Right lobe of liver (tissue), 6 donors: ENCODE measurements at regions not wholly inside any gene's neighbourhood (a gene's known extent, or its start where the extent isn't known, plus 50 kb on each side); places are given as distances from the start of the nearest gene placed in this dataset.

Source experiments
- ATAC-seq, 4 donors: fragments of 200-7000 bp; cut with Tn5 transposase; one replicate each; pipeline ENCODE4 v1.9.1; 2020; ENCODE audit warnings: mild to moderate bottlenecking in 4 of 4, moderate library complexity in 4 of 4
- DNase-seq, 3 donors: peaks; one replicate each; pipeline ENCODE4 v3.0.0-alpha.2; 2020
- H3K27ac ChIP-seq, 3 donors: fragments of 200-600 bp; one replicate each; pipeline ENCODE4 v1.8.0; 2022
- H3K27me3 ChIP-seq, 2 donors: fragments of 200-600 bp; one replicate each; pipeline ENCODE4 v1.8.0; 2022
- H3K36me3 ChIP-seq, 4 donors: fragments of 200-600 bp; sonication (generic) in 1 of 4; one replicate each; pipeline versions ENCODE4 v1.5.1 to v1.8.0; 2017 to 2022; ENCODE audit warnings: control low read depth in 1 of 4
- H3K4me1 ChIP-seq, 4 donors: fragments of 200-600 bp; sonication (generic) in 1 of 4; one replicate each; pipeline versions ENCODE4 v1.5.1 to v1.8.0; 2017 to 2022; ENCODE audit warnings: control low read depth in 1 of 4
- H3K4me3 ChIP-seq, 3 donors: fragments of 200-600 bp; one replicate each; pipeline ENCODE4 v1.8.0; 2022
- H3K9me3 ChIP-seq, 4 donors: fragments of 200-600 bp; sonication (generic) in 1 of 4; one replicate each; pipeline versions ENCODE4 v1.5.1 to v1.8.0; 2017 to 2022; ENCODE audit warnings: control low read depth in 1 of 4
- POLR2A ChIP-seq: fragments of 450-650 bp; IDR thresholded peaks from one replicate; pipeline ENCODE4 v1.6.1; 2017; ENCODE audit warnings: antibody characterized with exemption, mild to moderate bottlenecking
- WGBS: methylation state at CpG from one replicate; pipeline ENCODE4 v1.1.6; 2018; ENCODE audit warnings: low coverage, low lambda C conversion rate; ENCODE audit not compliant: insufficient coverage; ENCODE audit errors: missing lambda C conversion rate; 5-methylcytosine and 5-hydroxymethylcytosine counted together
- intact Hi-C, 2 donors: fragments of 100-400 bp; cut with DNase I; formaldehyde crosslinking; loops; one replicate each; pipeline versions ENCODE4 v1.11.2 to v1.14.1; 2022
- TF ChIP-seq, protein P1 (sequence below), 4 donors: fragments of 200-600 bp in 3 of 4; fragments of 450-650 bp in 1 of 4; IDR thresholded peaks; one replicate each; pipeline versions ENCODE4 v1.5.1 to v1.8.0; 2016 to 2022; ENCODE audit warnings: antibody characterized with exemption in 4 of 4, mild to moderate bottlenecking in 2 of 4
- donor health status: DM: no; HTN: yes; CAD: no.
- donor health status: DM: no; HTN: no; CAD: no.
- donor health status: DM: no; HTN: no; CAD: no.
- donor health status: DM: no; HTN: yes; CAD: no.
- donor health status: DM: no; HTN: yes; CAD: no.

DNA sequence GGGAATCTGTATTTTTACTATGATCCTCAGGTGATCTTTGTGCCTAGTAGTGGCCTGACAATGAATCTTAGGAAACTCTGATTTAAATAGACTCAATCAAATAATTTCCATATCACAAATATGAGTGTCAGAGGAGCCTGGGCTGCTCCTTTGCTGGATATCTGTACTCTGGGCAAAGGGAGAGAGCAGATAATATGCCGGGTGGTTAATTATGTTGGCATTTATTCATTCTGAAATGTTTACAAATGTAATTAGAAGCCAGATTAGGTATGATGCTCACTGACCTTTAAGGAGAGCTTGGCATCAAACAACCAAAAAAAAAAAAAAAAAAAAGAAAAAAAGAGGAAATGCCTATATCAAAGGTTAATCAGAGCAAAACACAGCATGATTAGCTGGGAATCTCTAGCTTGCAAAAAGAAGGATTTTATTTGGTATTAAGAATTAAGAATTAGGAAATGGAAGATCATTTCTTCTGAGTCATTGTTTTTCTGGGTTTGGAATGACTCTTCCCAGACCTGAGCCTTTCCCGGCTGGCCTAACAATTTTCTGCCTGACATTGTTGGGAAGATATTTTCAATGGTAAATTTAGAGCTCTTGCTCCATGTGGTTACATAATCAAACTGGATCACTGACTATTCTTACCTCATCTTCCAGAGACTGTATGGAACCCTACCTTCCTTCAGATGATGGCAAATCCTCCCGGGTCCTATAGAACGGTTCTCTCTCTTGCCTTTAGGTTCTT lies 365.3 kb downstream of the REEP3 start:
- WGBS = 82% methylated on average over 4 of the region's 4 CpGs
- TF ChIP-seq POLR2A = no peak
- TF ChIP-seq, protein P1, sequence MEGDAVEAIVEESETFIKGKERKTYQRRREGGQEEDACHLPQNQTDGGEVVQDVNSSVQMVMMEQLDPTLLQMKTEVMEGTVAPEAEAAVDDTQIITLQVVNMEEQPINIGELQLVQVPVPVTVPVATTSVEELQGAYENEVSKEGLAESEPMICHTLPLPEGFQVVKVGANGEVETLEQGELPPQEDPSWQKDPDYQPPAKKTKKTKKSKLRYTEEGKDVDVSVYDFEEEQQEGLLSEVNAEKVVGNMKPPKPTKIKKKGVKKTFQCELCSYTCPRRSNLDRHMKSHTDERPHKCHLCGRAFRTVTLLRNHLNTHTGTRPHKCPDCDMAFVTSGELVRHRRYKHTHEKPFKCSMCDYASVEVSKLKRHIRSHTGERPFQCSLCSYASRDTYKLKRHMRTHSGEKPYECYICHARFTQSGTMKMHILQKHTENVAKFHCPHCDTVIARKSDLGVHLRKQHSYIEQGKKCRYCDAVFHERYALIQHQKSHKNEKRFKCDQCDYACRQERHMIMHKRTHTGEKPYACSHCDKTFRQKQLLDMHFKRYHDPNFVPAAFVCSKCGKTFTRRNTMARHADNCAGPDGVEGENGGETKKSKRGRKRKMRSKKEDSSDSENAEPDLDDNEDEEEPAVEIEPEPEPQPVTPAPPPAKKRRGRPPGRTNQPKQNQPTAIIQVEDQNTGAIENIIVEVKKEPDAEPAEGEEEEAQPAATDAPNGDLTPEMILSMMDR (IDR thresholded peaks at IDR 0.05) = no peak
- ATAC-seq (peak in 1 of 4 donors; percentile 25), DNase-seq (no peak)
- H3K4me1 ChIP-seq = no peaks in the 10 kb centered on the region
- intact Hi-C loops = no loop called here
- H3K36me3 ChIP-seq = no peaks in the 10 kb centered on the region
- H3K9me3 ChIP-seq = no peaks in the 10 kb centered on the region
- no peak overlapping the region for H3K4me3 ChIP-seq
- no peak overlapping the region for H3K27ac ChIP-seq
- H3K27me3 ChIP-seq = no peaks in the 10 kb centered on the region

GRCh38 chr10:63887023-63887589 lies 365.9 kb downstream of the REEP3 start:
- ATAC-seq (peak; percentile 47 to 84 (median 74)), DNase-seq (peak; percentile 30 to 56 (median 42))
- no peaks in the 10 kb centered on the region for H3K36me3 ChIP-seq
- no peaks in the 10 kb centered on the region for H3K27me3 ChIP-seq
- WGBS = 61% methylated on average over 4 of the region's 11 CpGs
- H3K4me1 ChIP-seq = no peaks in the 10 kb centered on the region
- no peak overlapping the region for H3K27ac ChIP-seq
- H3K4me3 ChIP-seq = no peak overlapping the region
- intact Hi-C loops = no loop called here
- TF ChIP-seq, protein P1 (IDR thresholded peaks at IDR 0.05) = peak in 2 of 4 donors; percentile 15 to 30
- no peak for TF ChIP-seq POLR2A
- H3K9me3 ChIP-seq = no peaks in the 10 kb centered on the region

- Histone ChIP-seq H3K27ac (no peak overlapping the region), H3K9me3 (no peaks in the 10 kb centered on the region)
- ATAC-seq = no peak
Observed at GRCh38 chr10:63887600-63888370, 366.6 kb downstream of the REEP3 start.

GRCh38 chr10:63889803-63890202 lies 368.6 kb downstream of the REEP3 start:
- Histone ChIP-seq H3K4me3 (no peak overlapping the region), H3K4me1 (no peaks in the 10 kb centered on the region), H3K27ac (no peak overlapping the region), H3K27me3 (no peaks in the 10 kb centered on the region), H3K9me3 (no peaks in the 10 kb centered on the region), H3K36me3 (no peaks in the 10 kb centered on the region)
- no peak for TF ChIP-seq POLR2A
- TF ChIP-seq, protein P1 (IDR thresholded peaks at IDR 0.05) = no peak
- DNase-seq (no peak), ATAC-seq (no peak)
- WGBS = 34% methylated on average over 4 of the region's 4 CpGs
- intact Hi-C loops = no loop called here

More at GRCh38 chr10:63887600-63888370, 366.6 kb downstream of the REEP3 start:
- Histone ChIP-seq H3K4me1 (no peaks in the 10 kb centered on the region), H3K4me3 (no peak overlapping the region), H3K27me3 (no peaks in the 10 kb centered on the region), H3K36me3 (no peaks in the 10 kb centered on the region)
- TF ChIP-seq, protein P1 (IDR thresholded peaks at IDR 0.05) = no peak
- no peak for TF ChIP-seq POLR2A
- 68% methylated on average over 5 of the region's 5 CpGs for WGBS
- DNase-seq = no peak
- intact Hi-C loops = no loop called here
